ENCODE measurements at regions not wholly inside any gene's neighbourhood (a gene's known extent, or its start where the extent isn't known, plus 50 kb on each side); places are given as distances from the start of the nearest gene placed in this dataset.

GRCh38 chr6:23349521-23350147 lies 776.4 kb upstream of the NRSN1 start:
- Histone ChIP-seq H3K9ac (ENCODE audit: insufficient read length) (no peak overlapping the region), H3K27ac (no peak overlapping the region), H3K9me3 (ENCODE audit: low read depth, low read length) (no peaks in the 10 kb centered on the region), H3K4me3 (no peak overlapping the region), H3K36me3 (ENCODE audit: insufficient read depth, low read length) (no peaks in the 10 kb centered on the region)
- TF ChIP-seq POLR2AphosphoS5 (IDR thresholded peaks at IDR 0.05; ENCODE audit: borderline replicate concordance, low read depth, low read length), result no peak
- TF ChIP-seq EZH2 (IDR thresholded peaks at IDR 0.05), result no peak
- TF ChIP-seq FOXP2 (optimal IDR thresholded peaks at IDR 0.05; ENCODE audit: control extremely low read depth, extremely low read length, insufficient read depth), result no peak
- no peak for DNase-seq (ENCODE audit: low read depth, low spot score)

- Histone ChIP-seq H3K4me3 (no peak overlapping the region), H3K36me3 (ENCODE audit: insufficient read depth, low read length) (no peaks in the 10 kb centered on the region), H3K9me3 (ENCODE audit: low read depth, low read length) (no peaks in the 10 kb centered on the region), H3K9ac (ENCODE audit: insufficient read length) (no peak overlapping the region), H3K27ac (no peak overlapping the region)
- no peak for DNase-seq (ENCODE audit: low read depth, low spot score)
- TF ChIP-seq FOXP2 (optimal IDR thresholded peaks at IDR 0.05; ENCODE audit: control extremely low read depth, extremely low read length, insufficient read depth), result no peak
- TF ChIP-seq POLR2AphosphoS5 (IDR thresholded peaks at IDR 0.05; ENCODE audit: borderline replicate concordance, low read depth, low read length), result no peak
- TF ChIP-seq EZH2 (IDR thresholded peaks at IDR 0.05), result no peak
Observed at GRCh38 chr6:23350752-23351453, 775.1 kb upstream of the NRSN1 start.

- TF ChIP-seq POLR2AphosphoS5 (IDR thresholded peaks at IDR 0.05; ENCODE audit: borderline replicate concordance, low read depth, low read length) (no peak), EZH2 (IDR thresholded peaks at IDR 0.05) (no peak), FOXP2 (optimal IDR thresholded peaks at IDR 0.05; ENCODE audit: control extremely low read depth, extremely low read length, insufficient read depth) (no peak)
- no peak overlapping the region for H3K9ac ChIP-seq (ENCODE audit: insufficient read length)
Observed at GRCh38 chr6:23354004-23354403, 772.0 kb upstream of the NRSN1 start.

GRCh38 chr6:23357185-23357766 lies 768.7 kb upstream of the NRSN1 start:
- H3K27ac ChIP-seq, result no peak overlapping the region
- no peaks in the 10 kb centered on the region for H3K36me3 ChIP-seq (ENCODE audit: insufficient read depth, low read length)
- no peak overlapping the region for H3K4me3 ChIP-seq
- H3K9ac ChIP-seq (ENCODE audit: insufficient read length), result no peak overlapping the region
- DNase-seq (ENCODE audit: low read depth, low spot score), result no peak
- TF ChIP-seq FOXP2 (optimal IDR thresholded peaks at IDR 0.05; ENCODE audit: control extremely low read depth, extremely low read length, insufficient read depth), result no peak
- no peak for TF ChIP-seq POLR2AphosphoS5 (IDR thresholded peaks at IDR 0.05; ENCODE audit: borderline replicate concordance, low read depth, low read length)
- TF ChIP-seq EZH2 (IDR thresholded peaks at IDR 0.05), result no peak
- no peaks in the 10 kb centered on the region for H3K9me3 ChIP-seq (ENCODE audit: low read depth, low read length)

More at GRCh38 chr6:23354004-23354403, 772.0 kb upstream of the NRSN1 start:
- DNase-seq (ENCODE audit: low read depth, low spot score), result no peak
- Histone ChIP-seq H3K9me3 (ENCODE audit: low read depth, low read length) (no peaks in the 10 kb centered on the region), H3K36me3 (ENCODE audit: insufficient read depth, low read length) (no peaks in the 10 kb centered on the region), H3K27ac (no peak overlapping the region), H3K4me3 (no peak overlapping the region)

GRCh38 chr6:23365732-23366131 lies 760.3 kb upstream of the NRSN1 start:
- no peak for DNase-seq (ENCODE audit: low read depth, low spot score)
- H3K27ac ChIP-seq, result no peak overlapping the region
- TF ChIP-seq EZH2 (IDR thresholded peaks at IDR 0.05), result no peak
- no peak for TF ChIP-seq POLR2AphosphoS5 (IDR thresholded peaks at IDR 0.05; ENCODE audit: borderline replicate concordance, low read depth, low read length)
- no peak for TF ChIP-seq FOXP2 (optimal IDR thresholded peaks at IDR 0.05; ENCODE audit: control extremely low read depth, extremely low read length, insufficient read depth)
- H3K36me3 ChIP-seq (ENCODE audit: insufficient read depth, low read length), result no peaks in the 10 kb centered on the region
- no peaks in the 10 kb centered on the region for H3K9me3 ChIP-seq (ENCODE audit: low read depth, low read length)
- H3K9ac ChIP-seq (ENCODE audit: insufficient read length), result no peak overlapping the region
- no peak overlapping the region for H3K4me3 ChIP-seq

GRCh38 chr6:23367311-23367710 lies 758.7 kb upstream of the NRSN1 start:
- Histone ChIP-seq H3K27ac (no peak overlapping the region), H3K9me3 (ENCODE audit: low read depth, low read length) (no peaks in the 10 kb centered on the region)
- no peak for TF ChIP-seq EZH2 (IDR thresholded peaks at IDR 0.05)
- TF ChIP-seq POLR2AphosphoS5 (IDR thresholded peaks at IDR 0.05; ENCODE audit: borderline replicate concordance, low read depth, low read length), result no peak
- TF ChIP-seq FOXP2 (optimal IDR thresholded peaks at IDR 0.05; ENCODE audit: control extremely low read depth, extremely low read length, insufficient read depth), result no peak

GRCh38 chr6:23368557-23368956 lies 757.5 kb upstream of the NRSN1 start:
- no peak for DNase-seq (ENCODE audit: low read depth, low spot score)
- no peak overlapping the region for H3K9ac ChIP-seq (ENCODE audit: insufficient read length)
- H3K4me3 ChIP-seq, result no peak overlapping the region
- H3K36me3 ChIP-seq (ENCODE audit: insufficient read depth, low read length), result no peaks in the 10 kb centered on the region
- H3K9me3 ChIP-seq (ENCODE audit: low read depth, low read length), result no peaks in the 10 kb centered on the region
- TF ChIP-seq EZH2 (IDR thresholded peaks at IDR 0.05) (no peak), FOXP2 (optimal IDR thresholded peaks at IDR 0.05; ENCODE audit: control extremely low read depth, extremely low read length, insufficient read depth) (no peak), POLR2AphosphoS5 (IDR thresholded peaks at IDR 0.05; ENCODE audit: borderline replicate concordance, low read depth, low read length) (no peak)
- H3K27ac ChIP-seq, result no peak overlapping the region

More at GRCh38 chr6:23367311-23367710, 758.7 kb upstream of the NRSN1 start:
- Histone ChIP-seq H3K9ac (ENCODE audit: insufficient read length) (no peak overlapping the region), H3K36me3 (ENCODE audit: insufficient read depth, low read length) (no peaks in the 10 kb centered on the region), H3K4me3 (no peak overlapping the region)
- no peak for DNase-seq (ENCODE audit: low read depth, low spot score)

GRCh38 chr6:23370051-23370450 lies 756.0 kb upstream of the NRSN1 start:
- DNase-seq (ENCODE audit: low read depth, low spot score), result no peak
- no peaks in the 10 kb centered on the region for H3K9me3 ChIP-seq (ENCODE audit: low read depth, low read length)

More at GRCh38 chr6:23370051-23370450, 756.0 kb upstream of the NRSN1 start:
- H3K27ac ChIP-seq, result no peak overlapping the region
- no peak overlapping the region for H3K4me3 ChIP-seq
- no peak overlapping the region for H3K9ac ChIP-seq (ENCODE audit: insufficient read length)
- no peaks in the 10 kb centered on the region for H3K36me3 ChIP-seq (ENCODE audit: insufficient read depth, low read length)
- TF ChIP-seq FOXP2 (optimal IDR thresholded peaks at IDR 0.05; ENCODE audit: control extremely low read depth, extremely low read length, insufficient read depth), result no peak
- TF ChIP-seq EZH2 (IDR thresholded peaks at IDR 0.05), result no peak
- no peak for TF ChIP-seq POLR2AphosphoS5 (IDR thresholded peaks at IDR 0.05; ENCODE audit: borderline replicate concordance, low read depth, low read length)
